OCI-LY1 (cell line): ENCODE measurements at regions not wholly inside any gene's neighbourhood (a gene's known extent, or its start where the extent isn't known, plus 50 kb on each side); places are given as distances from the start of the nearest gene placed in this dataset.

Experiments
- EZH2 ChIP-seq: fragments of 200-600 bp; sonication (generic), shearing (Covaris generic); IDR thresholded peaks from 2 replicates; pipeline ENCODE4 v1.8.0; 2017; ENCODE audit warnings: borderline replicate concordance, mixed run types, mild to moderate bottlenecking, antibody characterized with exemption, low read length, moderate library complexity, mixed read lengths
- TF ChIP-seq, protein P1 (sequence below): fragments of 200-600 bp; sonication (generic), shearing (Covaris generic); IDR thresholded peaks from 2 replicates; pipeline ENCODE4 v1.5.1; 2017; ENCODE audit warnings: mild to moderate bottlenecking, antibody characterized with exemption, low read length, moderate library complexity, mixed read lengths

DNA sequence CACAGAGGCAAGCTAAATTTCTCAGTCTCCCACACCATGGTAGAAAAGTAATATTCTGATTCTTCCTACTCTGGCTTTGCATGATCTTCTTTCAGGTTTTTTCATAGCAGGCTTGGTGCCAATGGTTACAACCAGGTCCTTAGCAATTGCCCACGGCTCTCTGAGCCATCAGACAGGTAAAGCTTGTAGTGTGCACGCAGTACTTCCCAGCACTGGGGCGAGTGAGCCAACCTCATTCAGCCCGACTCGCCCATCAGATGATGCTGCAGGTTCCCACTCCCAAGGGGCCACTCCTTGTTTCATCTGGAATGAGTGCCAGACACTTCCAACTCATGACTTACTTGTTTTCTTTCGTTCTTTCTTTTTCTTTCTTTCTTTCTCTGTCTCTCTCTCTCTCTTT is 78.3 kb downstream of the PERP start:
- TF ChIP-seq, protein P1, sequence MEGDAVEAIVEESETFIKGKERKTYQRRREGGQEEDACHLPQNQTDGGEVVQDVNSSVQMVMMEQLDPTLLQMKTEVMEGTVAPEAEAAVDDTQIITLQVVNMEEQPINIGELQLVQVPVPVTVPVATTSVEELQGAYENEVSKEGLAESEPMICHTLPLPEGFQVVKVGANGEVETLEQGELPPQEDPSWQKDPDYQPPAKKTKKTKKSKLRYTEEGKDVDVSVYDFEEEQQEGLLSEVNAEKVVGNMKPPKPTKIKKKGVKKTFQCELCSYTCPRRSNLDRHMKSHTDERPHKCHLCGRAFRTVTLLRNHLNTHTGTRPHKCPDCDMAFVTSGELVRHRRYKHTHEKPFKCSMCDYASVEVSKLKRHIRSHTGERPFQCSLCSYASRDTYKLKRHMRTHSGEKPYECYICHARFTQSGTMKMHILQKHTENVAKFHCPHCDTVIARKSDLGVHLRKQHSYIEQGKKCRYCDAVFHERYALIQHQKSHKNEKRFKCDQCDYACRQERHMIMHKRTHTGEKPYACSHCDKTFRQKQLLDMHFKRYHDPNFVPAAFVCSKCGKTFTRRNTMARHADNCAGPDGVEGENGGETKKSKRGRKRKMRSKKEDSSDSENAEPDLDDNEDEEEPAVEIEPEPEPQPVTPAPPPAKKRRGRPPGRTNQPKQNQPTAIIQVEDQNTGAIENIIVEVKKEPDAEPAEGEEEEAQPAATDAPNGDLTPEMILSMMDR, result no peak
- TF ChIP-seq EZH2, result no peak
